GM19463 (cell line): ENCODE measurements at regions not wholly inside any gene's neighbourhood (a gene's known extent, or its start where the extent isn't known, plus 50 kb on each side); places are given as distances from the start of the nearest gene placed in this dataset.
"Not testable (repeated sequence)": the region's sequence is repeated elsewhere in the genome, so short reads cannot be mapped to it uniquely, and the experiment has no call there.

ENCODE experiments used
- ATAC-seq: cut with Tn5 transposase; IDR thresholded peaks from one replicate; pipeline ENCODE4 v1.9.1; 2021; ENCODE audit warnings: mild to moderate bottlenecking, moderate library complexity; ENCODE audit not compliant: unreplicated experiment

- no peak for ATAC-seq
Observed at GRCh38 chr12:58009405-58010195, 68.2 kb downstream of the ATP23 start.

DNA sequence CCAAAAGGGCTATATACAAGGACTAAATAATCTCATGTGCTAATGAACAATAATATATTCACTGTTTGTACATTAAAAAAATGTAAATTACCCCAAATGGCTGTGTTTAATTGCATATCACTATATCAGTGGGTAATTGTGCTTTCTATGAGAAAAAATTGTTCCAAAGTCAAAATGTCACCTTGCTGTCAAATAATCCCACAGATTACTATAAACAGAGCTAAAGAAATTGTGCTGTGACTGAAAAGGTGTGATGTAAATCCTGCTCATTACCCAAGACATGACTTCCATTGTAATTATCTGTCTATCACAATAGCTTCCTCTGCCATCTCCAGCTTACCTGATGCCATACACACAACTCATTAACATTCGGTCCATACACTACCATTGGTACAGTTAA lies 70.3 kb downstream of the ATP23 start:
- no peak for ATAC-seq

GRCh38 chr12:58022379-58023020 lies 81.1 kb downstream of the ATP23 start:
- ATAC-seq: not testable (repeated sequence)

DNA sequence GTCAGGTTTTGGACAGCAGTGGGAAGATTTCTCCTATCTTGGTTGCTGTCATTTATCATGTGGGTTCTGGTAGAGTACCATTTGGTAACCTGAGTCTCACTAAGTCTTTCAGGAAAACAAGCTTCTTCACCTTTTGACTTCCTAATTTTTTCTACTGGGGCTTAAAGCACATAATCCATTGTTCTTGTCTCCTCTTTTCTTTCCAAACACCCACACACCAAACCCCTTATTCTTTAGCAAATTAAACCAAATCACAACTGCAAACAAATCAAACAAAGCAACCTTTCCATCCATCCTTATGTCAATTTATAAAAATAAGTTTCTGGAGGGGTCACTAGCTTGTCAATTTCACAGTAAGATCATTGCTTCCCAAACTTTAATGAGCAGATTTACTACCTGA lies 84.1 kb downstream of the ATP23 start:
- ATAC-seq: no peak

GRCh38 chr12:58026426-58026825 lies 85.1 kb downstream of the ATP23 start:
- no peak for ATAC-seq

DNA sequence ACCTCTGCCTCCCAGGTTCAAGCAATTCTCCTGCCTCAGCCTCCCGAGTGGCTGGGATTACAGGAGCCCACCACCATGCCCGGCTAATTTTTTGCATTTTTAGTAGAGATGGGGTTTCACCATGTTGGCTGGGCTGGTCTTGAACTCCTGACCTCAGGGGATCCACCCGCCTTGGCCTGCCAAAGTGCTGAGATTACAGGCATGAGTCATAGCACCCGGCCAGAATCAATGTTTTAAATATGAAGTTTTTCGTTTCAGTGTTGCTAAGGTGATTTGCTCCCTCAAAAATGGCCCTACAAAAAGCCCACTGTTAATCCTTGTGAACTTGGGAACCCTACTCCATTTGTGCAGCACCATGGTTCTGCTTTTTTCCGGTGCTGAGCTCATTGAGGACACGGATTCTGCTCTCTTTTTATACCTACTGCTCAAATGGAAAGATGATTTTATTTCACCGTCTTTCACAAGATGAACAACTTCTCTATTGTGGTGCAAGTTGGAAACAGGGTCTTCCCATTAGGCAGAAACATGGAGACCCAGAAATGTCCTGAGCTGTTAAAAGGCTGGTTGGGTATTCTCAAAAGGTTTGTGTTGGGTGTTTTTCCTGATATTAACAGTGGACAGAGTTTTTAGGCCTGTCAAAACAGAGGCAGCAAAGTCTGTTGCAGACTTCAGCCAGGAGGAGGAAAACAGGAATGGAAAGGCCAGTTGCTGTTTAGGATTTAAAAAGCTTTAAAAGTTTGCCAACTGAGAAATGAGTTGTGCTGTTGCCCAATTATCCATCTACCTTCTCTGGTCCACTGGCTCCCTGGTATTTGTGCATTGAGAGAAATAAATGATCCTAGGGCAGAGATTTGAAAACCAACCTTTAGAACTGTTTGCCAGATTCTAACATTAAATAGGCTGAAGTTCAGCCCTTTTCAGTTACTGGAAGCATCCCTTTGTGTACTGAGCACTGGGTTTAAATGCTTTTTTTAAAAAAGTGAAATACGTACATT lies 85.8 kb downstream of the ATP23 start:
- no peak for ATAC-seq

GRCh38 chr12:58028294-58028693 lies 86.9 kb downstream of the ATP23 start:
- ATAC-seq: no peak

- no peak for ATAC-seq
Observed at GRCh38 chr12:58029260-58029659, 87.9 kb downstream of the ATP23 start.

DNA sequence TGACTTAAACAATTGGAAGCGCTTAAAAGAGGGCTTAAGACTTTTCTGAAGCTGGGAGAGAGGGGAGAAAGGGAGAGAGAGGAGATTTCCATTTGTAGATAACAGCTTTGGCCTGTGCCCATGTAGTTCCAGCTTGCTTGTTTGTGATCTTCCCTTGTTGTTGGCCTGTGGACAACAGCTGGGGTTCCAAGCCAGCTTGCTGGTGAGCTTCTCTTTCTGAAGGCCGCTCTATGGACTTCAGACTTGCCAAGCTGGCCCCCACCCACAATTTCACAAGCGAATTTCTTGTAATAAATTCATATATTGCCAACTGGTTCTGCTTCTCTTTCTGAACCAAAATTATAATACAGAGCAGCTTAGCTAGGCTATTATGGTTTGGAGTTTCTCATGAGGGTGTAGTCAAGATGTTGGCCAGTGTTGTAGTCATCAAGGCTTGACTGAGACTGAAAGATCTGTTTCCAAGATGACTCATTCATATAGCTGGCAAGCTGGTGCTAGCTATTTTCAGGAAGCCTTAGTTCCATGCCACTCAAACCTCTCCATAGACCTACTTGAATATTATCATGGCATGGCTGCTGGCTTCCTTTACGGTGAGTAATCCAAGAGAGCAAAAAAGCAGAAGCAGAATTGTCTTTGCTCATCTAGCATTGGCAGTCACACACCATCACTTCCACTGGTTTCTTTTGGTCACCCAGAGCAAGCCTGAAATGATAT lies 89.4 kb downstream of the ATP23 start:
- no peak for ATAC-seq

- ATAC-seq: no peak
Observed at GRCh38 chr12:58032156-58032555, 90.8 kb downstream of the ATP23 start.

DNA sequence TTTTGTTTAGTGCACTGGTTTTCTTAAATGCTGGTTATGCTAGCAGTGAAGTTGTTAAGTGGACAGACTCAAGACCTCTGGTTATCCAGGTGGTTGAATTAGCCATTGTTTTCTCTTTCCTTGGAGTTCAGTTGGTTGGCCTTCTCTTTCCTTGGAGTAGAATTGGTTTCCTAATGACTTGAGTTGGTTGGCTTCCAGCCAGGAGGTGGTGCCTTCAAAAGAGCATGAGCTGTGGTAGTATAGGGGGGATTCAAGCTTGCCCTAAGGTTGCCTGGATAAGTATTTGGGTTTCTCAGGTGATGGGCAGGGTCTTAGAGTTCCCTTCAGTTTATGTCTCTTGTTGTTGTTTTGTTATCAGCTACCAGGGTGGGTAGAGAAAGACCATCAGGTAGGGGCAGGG lies 92.5 kb downstream of the ATP23 start:
- no peak for ATAC-seq

- no peak for ATAC-seq
Observed at GRCh38 chr12:58034311-58034710, 92.9 kb downstream of the ATP23 start.

DNA sequence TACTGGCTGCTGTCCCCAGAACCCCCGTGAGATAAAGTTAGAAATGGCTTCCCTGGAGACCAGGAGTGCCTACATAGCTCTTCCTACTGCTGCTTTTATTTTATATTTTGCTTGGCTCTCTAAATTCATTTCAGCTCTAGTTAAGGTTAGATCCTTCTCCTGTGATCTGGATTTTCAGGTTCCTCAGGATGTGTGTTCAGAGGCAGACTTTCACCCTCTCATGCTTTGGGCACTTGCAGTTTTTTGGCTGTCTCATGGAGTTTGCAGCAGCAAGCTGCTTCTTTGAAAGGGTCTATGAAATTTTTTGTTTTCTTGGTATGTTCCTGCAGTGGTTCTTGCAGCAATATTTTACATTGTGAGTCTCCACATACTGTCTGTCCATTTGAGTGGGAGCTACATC lies 93.3 kb downstream of the ATP23 start:
- ATAC-seq: no peak

GRCh38 chr12:58041441-58041840 lies 100.1 kb downstream of the ATP23 start:
- no peak for ATAC-seq

- no peak for ATAC-seq
Observed at GRCh38 chr12:58044966-58045365, 103.6 kb downstream of the ATP23 start.

- ATAC-seq: no peak
Observed at GRCh38 chr12:58046271-58046670, 104.9 kb downstream of the ATP23 start.

- no peak for ATAC-seq
Observed at GRCh38 chr12:58051378-58051777, 110.0 kb downstream of the ATP23 start.

DNA sequence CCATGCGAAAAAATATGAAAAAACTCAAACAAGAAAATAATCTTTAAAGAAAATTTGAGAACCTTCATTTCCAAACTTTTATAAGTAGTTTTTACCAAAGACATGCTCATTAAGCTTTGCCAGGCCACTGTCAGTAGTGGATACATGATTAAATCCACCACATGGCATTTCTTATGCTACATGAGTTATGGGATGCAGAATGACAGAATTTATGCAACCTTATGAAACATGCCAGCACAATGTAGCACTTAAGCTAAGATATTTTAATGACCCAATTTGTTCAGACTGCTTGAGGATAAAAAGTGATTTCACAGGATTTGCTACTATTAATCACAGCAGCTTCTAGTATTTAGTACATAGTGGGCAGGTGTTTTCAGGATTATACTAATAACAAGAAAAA lies 123.3 kb downstream of the ATP23 start:
- ATAC-seq: no peak

GRCh38 chr12:58066296-58066695 lies 124.9 kb downstream of the ATP23 start:
- no peak for ATAC-seq

GRCh38 chr12:58067610-58068387 lies 126.4 kb downstream of the ATP23 start:
- no peak for ATAC-seq
